Urinary bladder (tissue), 3 donors: ENCODE measurements at regions not wholly inside any gene's neighbourhood (a gene's known extent, or its start where the extent isn't known, plus 50 kb on each side); places are given as distances from the start of the nearest gene placed in this dataset.
A peak's percentile ranks its signal among the peaks of the same experiment; 100 is the strongest.

Experiments
- DNase-seq: peaks from one replicate; pipeline ENCODE4 v3.0.0-alpha.2; 2015; ENCODE audit errors: extremely low spot score
- H3K27ac ChIP-seq: one replicate; pipeline ENCODE4 v1.5.1; 2013; ENCODE audit warnings: low read depth, mild to moderate bottlenecking, moderate library complexity
- H3K36me3 ChIP-seq: one replicate; pipeline ENCODE4 v1.6.1; 2013; ENCODE audit warnings: mild to moderate bottlenecking, moderate library complexity; ENCODE audit not compliant: insufficient read depth
- H3K4me1 ChIP-seq: one replicate; pipeline ENCODE4 v1.6.1; 2013; ENCODE audit warnings: mild to moderate bottlenecking, moderate library complexity; ENCODE audit not compliant: insufficient read depth
- H3K4me3 ChIP-seq: one replicate; pipeline ENCODE4 v1.5.1; 2013; ENCODE audit warnings: low read depth, low read length
- WGBS: extraction: QIAGEN DNeasy Blood & Tissue Kit; methylation state at CpG from one replicate; pipeline ENCODE4 v1.1.7; 2013; 5-methylcytosine and 5-hydroxymethylcytosine counted together
- donor health status: healthy with polysubstance abuse.
- donor health status: healthy.

GRCh38 chr13:33691980-33692379 lies 126.0 kb upstream of the RFC3 start:
- no peaks in the 10 kb centered on the region for H3K36me3 ChIP-seq
- 94% methylated on average over 11 of the region's 11 CpGs for WGBS
- H3K4me1 ChIP-seq: no peaks in the 10 kb centered on the region
- no peak for DNase-seq
- H3K27ac ChIP-seq: no peak overlapping the region
- no peak overlapping the region for H3K4me3 ChIP-seq

GRCh38 chr13:33692531-33692930 lies 125.4 kb upstream of the RFC3 start:
- 57% methylated on average over 2 of the region's 2 CpGs for WGBS

GRCh38 chr13:33694546-33694945 lies 123.4 kb upstream of the RFC3 start:
- DNase-seq: no peak

More at GRCh38 chr13:33692531-33692930, 125.4 kb upstream of the RFC3 start:
- no peak overlapping the region for H3K27ac ChIP-seq
- no peak for DNase-seq
- no peaks in the 10 kb centered on the region for H3K4me1 ChIP-seq
- H3K36me3 ChIP-seq: no peaks in the 10 kb centered on the region
- no peak overlapping the region for H3K4me3 ChIP-seq

GRCh38 chr13:33696530-33696929 lies 121.4 kb upstream of the RFC3 start:
- Histone ChIP-seq H3K27ac (no peak overlapping the region), H3K36me3 (no peaks in the 10 kb centered on the region), H3K4me3 (no peak overlapping the region), H3K4me1 (no peaks in the 10 kb centered on the region)
- 73% methylated on average over 1 of the region's 1 CpG for WGBS
- DNase-seq: no peak

More at GRCh38 chr13:33694546-33694945, 123.4 kb upstream of the RFC3 start:
- H3K4me3 ChIP-seq: no peak overlapping the region
- no peak overlapping the region for H3K27ac ChIP-seq
- H3K4me1 ChIP-seq: no peaks in the 10 kb centered on the region
- H3K36me3 ChIP-seq: no peaks in the 10 kb centered on the region

- 87% methylated on average over 1 of the region's 1 CpG for WGBS
- H3K4me1 ChIP-seq: no peaks in the 10 kb centered on the region
- no peaks in the 10 kb centered on the region for H3K36me3 ChIP-seq
- no peak overlapping the region for H3K27ac ChIP-seq
- no peak for DNase-seq
- H3K4me3 ChIP-seq: no peak overlapping the region
Measured at GRCh38 chr13:33697926-33698325, 120.0 kb upstream of the RFC3 start.

GRCh38 chr13:33707449-33707848 lies 110.5 kb upstream of the RFC3 start:
- DNase-seq: no peak
- no peaks in the 10 kb centered on the region for H3K4me1 ChIP-seq
- no peak overlapping the region for H3K27ac ChIP-seq
- H3K4me3 ChIP-seq: no peak overlapping the region
- no peaks in the 10 kb centered on the region for H3K36me3 ChIP-seq
- WGBS: 95% methylated on average over 3 of the region's 3 CpGs

GRCh38 chr13:33710924-33711323 lies 107.0 kb upstream of the RFC3 start:
- Histone ChIP-seq H3K4me3 (no peak overlapping the region), H3K4me1 (no peaks in the 10 kb centered on the region), H3K27ac (no peak overlapping the region), H3K36me3 (no peaks in the 10 kb centered on the region)
- DNase-seq: no peak
- WGBS: 73% methylated on average over 1 of the region's 1 CpG

GRCh38 chr13:33711436-33711835 lies 106.5 kb upstream of the RFC3 start:
- H3K36me3 ChIP-seq: no peaks in the 10 kb centered on the region
- H3K4me3 ChIP-seq: no peak overlapping the region
- WGBS: 37% methylated on average over 3 of the region's 3 CpGs
- no peak for DNase-seq
- no peaks in the 10 kb centered on the region for H3K4me1 ChIP-seq
- H3K27ac ChIP-seq: no peak overlapping the region

GRCh38 chr13:33717775-33718174 lies 100.2 kb upstream of the RFC3 start:
- DNase-seq: no peak
- Histone ChIP-seq H3K4me3 (no peak overlapping the region), H3K36me3 (no peaks in the 10 kb centered on the region), H3K4me1 (no peaks in the 10 kb centered on the region), H3K27ac (no peak overlapping the region)

- H3K4me1 ChIP-seq: no peaks in the 10 kb centered on the region
- WGBS: 26% methylated on average over 1 of the region's 1 CpG
- no peak overlapping the region for H3K4me3 ChIP-seq
- H3K36me3 ChIP-seq: no peaks in the 10 kb centered on the region
- no peak overlapping the region for H3K27ac ChIP-seq
- DNase-seq: no peak
Measured at GRCh38 chr13:33721724-33722123, 96.2 kb upstream of the RFC3 start.

GRCh38 chr13:33722216-33722915 lies 95.6 kb upstream of the RFC3 start:
- 29% methylated on average over 3 of the region's 3 CpGs for WGBS
- no peaks in the 10 kb centered on the region for H3K4me1 ChIP-seq
- H3K27ac ChIP-seq: no peak overlapping the region
- H3K36me3 ChIP-seq: no peaks in the 10 kb centered on the region
- no peak overlapping the region for H3K4me3 ChIP-seq
- DNase-seq: no peak

GRCh38 chr13:33723365-33723764 lies 94.6 kb upstream of the RFC3 start:
- Histone ChIP-seq H3K4me3 (no peak overlapping the region), H3K36me3 (no peaks in the 10 kb centered on the region), H3K4me1 (no peaks in the 10 kb centered on the region), H3K27ac (no peak overlapping the region)
- DNase-seq: no peak

GRCh38 chr13:33723772-33724435 lies 94.0 kb upstream of the RFC3 start:
- H3K36me3 ChIP-seq: no peaks in the 10 kb centered on the region
- H3K27ac ChIP-seq: no peak overlapping the region
- no peaks in the 10 kb centered on the region for H3K4me1 ChIP-seq
- DNase-seq: peak; percentile 82
- no peak overlapping the region for H3K4me3 ChIP-seq
- WGBS: 3% methylated on average over 4 of the region's 4 CpGs

- no peaks in the 10 kb centered on the region for H3K36me3 ChIP-seq
- WGBS: 94% methylated on average over 2 of the region's 2 CpGs
- no peak overlapping the region for H3K4me3 ChIP-seq
- H3K4me1 ChIP-seq: no peaks in the 10 kb centered on the region
- H3K27ac ChIP-seq: no peak overlapping the region
- DNase-seq: no peak
Measured at GRCh38 chr13:33725340-33725739, 92.6 kb upstream of the RFC3 start.
